Ishikawa (cell line): ENCODE measurements at regions not wholly inside any gene's neighbourhood (a gene's known extent, or its start where the extent isn't known, plus 50 kb on each side); places are given as distances from the start of the nearest gene placed in this dataset.

ENCODE experiments used
- EGR1 ChIP-seq: IDR thresholded peaks from 2 replicates; pipeline ENCODE4 v1.6.1; 2012
- EP300 ChIP-seq: IDR thresholded peaks from 2 replicates; pipeline ENCODE4 v1.6.1; 2012; ENCODE audit warnings: borderline replicate concordance
- RAD21 ChIP-seq: IDR thresholded peaks from 2 replicates; pipeline ENCODE4 v1.6.1; 2012; ENCODE audit warnings: low read depth
- ZBTB7A ChIP-seq: IDR thresholded peaks from 2 replicates; pipeline ENCODE4 v1.6.1; 2012; ENCODE audit warnings: low read depth

DNA sequence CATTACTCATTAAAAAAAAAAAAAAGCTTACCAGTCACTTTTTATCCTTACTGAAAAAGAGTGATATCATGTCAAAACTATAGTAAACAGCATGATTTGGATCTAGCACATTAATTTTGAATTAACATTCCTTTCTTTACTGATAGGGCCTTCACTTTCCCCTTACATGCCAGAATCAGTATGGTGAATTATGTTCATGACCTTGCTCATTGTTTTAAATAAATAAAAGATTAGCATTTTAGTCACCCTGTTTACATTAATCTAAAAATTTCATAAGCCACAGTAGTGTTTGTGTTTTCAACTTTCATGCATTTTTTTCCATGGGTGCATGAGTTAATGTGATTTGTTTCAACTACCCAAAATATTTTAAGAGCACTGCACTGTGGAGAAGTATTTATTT, 160.8 kb downstream of the TFEC start:
- TF ChIP-seq EP300 (no peak), ZBTB7A (no peak), RAD21 (no peak), EGR1 (no peak)
